SK-N-SH (cell line): ENCODE measurements at regions not wholly inside any gene's neighbourhood (a gene's known extent, or its start where the extent isn't known, plus 50 kb on each side); places are given as distances from the start of the nearest gene placed in this dataset.

Experiments used
- EP300 ChIP-seq, 2 experiments: IDR thresholded peaks; 2 replicates each; pipeline versions ENCODE4 v1.4.0 to v1.6.1; 2012; ENCODE audit warnings: borderline replicate concordance in 1 of 2, low read depth in 1 of 2, low read length in 1 of 2
- EZH2phosphoT487 ChIP-seq: fragments of 200-600 bp; sonication (generic); IDR thresholded peaks from 2 replicates; pipeline ENCODE4 v1.6.1; 2017; ENCODE audit warnings: low read depth, mixed run types, mild to moderate bottlenecking, antibody characterized with exemption, moderate library complexity, borderline replicate concordance
- GATA2 ChIP-seq: sonication (generic); formaldehyde crosslinking; IDR thresholded peaks from 2 replicates; pipeline ENCODE4 v1.5.0; 2020; ENCODE audit warnings: mild to moderate bottlenecking, missing genetic modification reagents
- MEF2A ChIP-seq: IDR thresholded peaks from 2 replicates; pipeline ENCODE4 v1.4.0; 2012; ENCODE audit warnings: low read depth, borderline replicate concordance
- MXI1 ChIP-seq: IDR thresholded peaks from 2 replicates; pipeline ENCODE4 v1.6.1; 2012; ENCODE audit warnings: mild to moderate bottlenecking, low read depth, low read length, improper control_type of control experiment
- RFX5 ChIP-seq: IDR thresholded peaks from 2 replicates; pipeline ENCODE4 v1.6.1; 2012; ENCODE audit warnings: mild to moderate bottlenecking, improper control_type of control experiment, low read length
- SIN3A ChIP-seq: IDR thresholded peaks from 2 replicates; pipeline ENCODE4 v1.6.1; 2012; ENCODE audit warnings: low read depth, mild to moderate bottlenecking, low read length, moderate library complexity, borderline replicate concordance
- TCF12 ChIP-seq: IDR thresholded peaks from 2 replicates; pipeline ENCODE4 v1.4.0; 2012
- TF ChIP-seq, protein P1 (sequence below): fragments of 150-350 bp; IDR thresholded peaks from 2 replicates; pipeline ENCODE4 v1.6.1; 2017; ENCODE audit warnings: antibody characterized with exemption, low read length, low read depth, borderline replicate concordance
- TF ChIP-seq, protein P2 (sequence below): fragments of 200-600 bp; sonication (generic); IDR thresholded peaks from 2 replicates; pipeline ENCODE4 v1.6.1; 2017; ENCODE audit warnings: antibody characterized with exemption, mild to moderate bottlenecking, moderate library complexity

DNA sequence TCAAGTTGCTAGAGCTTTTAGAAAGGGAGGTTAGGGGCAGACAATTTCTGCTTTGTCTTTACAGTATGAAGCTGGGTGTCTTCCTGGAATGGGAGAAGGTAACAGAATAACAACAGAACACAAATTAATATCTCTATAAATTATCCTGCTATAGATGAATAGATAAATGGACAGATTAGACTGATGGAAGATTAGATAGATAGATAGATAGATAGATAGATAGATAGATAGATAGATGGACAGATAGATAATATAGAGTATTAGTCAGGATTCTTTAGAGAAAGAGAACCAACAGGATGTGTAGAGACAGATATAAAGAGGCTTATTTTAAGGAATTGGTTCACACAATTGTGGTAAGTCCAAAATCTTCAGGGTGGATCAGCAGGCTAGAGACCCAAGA lies 302.2 kb downstream of the BCL11A start:
- no peak for TF ChIP-seq EZH2phosphoT487
- no peak for TF ChIP-seq EP300 (IDR thresholded peaks at IDR 0.05; ENCODE audit: borderline replicate concordance in 1 of 2, low read depth in 1 of 2, low read length in 1 of 2)
- TF ChIP-seq, protein P1, sequence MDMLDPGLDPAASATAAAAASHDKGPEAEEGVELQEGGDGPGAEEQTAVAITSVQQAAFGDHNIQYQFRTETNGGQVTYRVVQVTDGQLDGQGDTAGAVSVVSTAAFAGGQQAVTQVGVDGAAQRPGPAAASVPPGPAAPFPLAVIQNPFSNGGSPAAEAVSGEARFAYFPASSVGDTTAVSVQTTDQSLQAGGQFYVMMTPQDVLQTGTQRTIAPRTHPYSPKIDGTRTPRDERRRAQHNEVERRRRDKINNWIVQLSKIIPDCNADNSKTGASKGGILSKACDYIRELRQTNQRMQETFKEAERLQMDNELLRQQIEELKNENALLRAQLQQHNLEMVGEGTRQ: no peak
- TF ChIP-seq SIN3A: no peak
- TF ChIP-seq, protein P2, sequence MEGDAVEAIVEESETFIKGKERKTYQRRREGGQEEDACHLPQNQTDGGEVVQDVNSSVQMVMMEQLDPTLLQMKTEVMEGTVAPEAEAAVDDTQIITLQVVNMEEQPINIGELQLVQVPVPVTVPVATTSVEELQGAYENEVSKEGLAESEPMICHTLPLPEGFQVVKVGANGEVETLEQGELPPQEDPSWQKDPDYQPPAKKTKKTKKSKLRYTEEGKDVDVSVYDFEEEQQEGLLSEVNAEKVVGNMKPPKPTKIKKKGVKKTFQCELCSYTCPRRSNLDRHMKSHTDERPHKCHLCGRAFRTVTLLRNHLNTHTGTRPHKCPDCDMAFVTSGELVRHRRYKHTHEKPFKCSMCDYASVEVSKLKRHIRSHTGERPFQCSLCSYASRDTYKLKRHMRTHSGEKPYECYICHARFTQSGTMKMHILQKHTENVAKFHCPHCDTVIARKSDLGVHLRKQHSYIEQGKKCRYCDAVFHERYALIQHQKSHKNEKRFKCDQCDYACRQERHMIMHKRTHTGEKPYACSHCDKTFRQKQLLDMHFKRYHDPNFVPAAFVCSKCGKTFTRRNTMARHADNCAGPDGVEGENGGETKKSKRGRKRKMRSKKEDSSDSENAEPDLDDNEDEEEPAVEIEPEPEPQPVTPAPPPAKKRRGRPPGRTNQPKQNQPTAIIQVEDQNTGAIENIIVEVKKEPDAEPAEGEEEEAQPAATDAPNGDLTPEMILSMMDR: no peak
- no peak for TF ChIP-seq RFX5
- no peak for TF ChIP-seq MEF2A
- TF ChIP-seq TCF12: no peak
- no peak for TF ChIP-seq GATA2
- TF ChIP-seq MXI1: no peak
